Activated naive CD4-positive, alpha-beta T cell treated with anti-CD3 and anti-CD28 coated beads for 36 hours (primary cell): ENCODE measurements at regions not wholly inside any gene's neighbourhood (a gene's known extent, or its start where the extent isn't known, plus 50 kb on each side); places are given as distances from the start of the nearest gene placed in this dataset.
"Not testable (repeated sequence)": the region's sequence is repeated elsewhere in the genome, so short reads cannot be mapped to it uniquely, and the experiment has no call there.

Source experiments
- CTCF ChIA-PET: fragments of 350-600 bp; sonication (Branson Sonifier 250); formaldehyde crosslinking; loops from one replicate; lab custom pipeline; 2021; ENCODE audit warnings: antibody characterized with exemption; lab: Charles Lee
- DNase-seq: peaks from one replicate; pipeline ENCODE4 v3.0.0-alpha.2; 2020
- H3K27ac Mint-ChIP-seq: one replicate; pipeline ENCODE4 v1.8.0; 2021; ENCODE audit warnings: mild to moderate bottlenecking, mixed read lengths
- H3K27me3 Mint-ChIP-seq: one replicate; pipeline ENCODE4 v1.8.0; 2021; ENCODE audit warnings: low read depth, mixed read lengths
- H3K36me3 Mint-ChIP-seq: one replicate; pipeline ENCODE4 v1.8.0; 2021; ENCODE audit warnings: low read depth, mixed read lengths
- H3K4me1 Mint-ChIP-seq: one replicate; pipeline ENCODE4 v1.8.0; 2021; ENCODE audit warnings: low read depth, mixed read lengths
- H3K4me3 Mint-ChIP-seq: one replicate; pipeline ENCODE4 v1.8.0; 2021; ENCODE audit warnings: mild to moderate bottlenecking, moderate library complexity, mixed read lengths
- H3K9me3 Mint-ChIP-seq: one replicate; pipeline ENCODE4 v1.8.0; 2021; ENCODE audit warnings: mixed read lengths
- intact Hi-C: fragments of 100-400 bp; cut with micrococcal nuclease; formaldehyde crosslinking; loops from one replicate; pipeline ENCODE4 v1.15.1; 2023

DNA sequence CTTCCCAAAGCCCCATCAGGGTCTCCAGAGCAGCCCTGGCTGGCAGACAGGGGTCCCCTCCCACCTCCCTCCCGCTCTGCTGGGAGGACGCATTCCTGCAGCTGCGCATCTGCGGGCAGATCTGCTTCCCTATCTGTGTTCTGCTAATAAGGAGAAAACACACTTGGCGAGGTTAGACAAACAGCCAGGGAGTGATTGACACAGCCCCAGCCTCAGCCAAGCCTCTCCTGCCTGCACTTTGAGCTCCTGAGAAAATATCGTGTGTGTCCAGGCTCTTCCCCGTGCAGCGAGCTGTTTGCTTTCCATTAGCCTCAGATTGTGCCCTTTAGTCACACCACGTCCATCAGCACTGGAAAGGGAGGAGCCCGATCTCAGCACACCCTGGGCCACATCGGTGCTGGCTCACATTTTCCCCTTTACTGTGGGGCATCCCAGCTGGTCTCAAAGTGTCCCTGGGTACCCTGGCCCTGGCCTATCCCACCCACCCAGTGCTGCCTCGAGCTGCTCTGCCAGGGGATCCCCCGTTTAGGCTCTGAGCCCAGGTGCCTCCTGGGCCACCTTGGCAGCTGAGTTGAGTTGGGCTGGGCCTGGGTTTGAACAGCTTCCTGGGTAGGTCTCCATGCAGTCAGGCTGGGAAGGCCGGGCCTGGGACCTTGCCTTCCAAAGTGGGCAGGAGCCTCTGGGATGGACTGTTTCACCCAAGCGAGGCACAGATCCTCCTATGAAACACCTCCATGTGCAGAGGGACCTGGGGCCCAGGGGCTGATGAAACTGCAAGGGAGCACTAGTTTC, 61.1 kb downstream of the BARX1 start:
- H3K27me3 Mint-ChIP-seq, result no peaks in the 10 kb centered on the region
- peaks cover 23% of the 10 kb centered on the region for H3K4me1 Mint-ChIP-seq
- intact Hi-C loops, result no loop called here
- no peak overlapping the region for H3K27ac Mint-ChIP-seq
- peaks cover 4% of the 10 kb centered on the region for H3K36me3 Mint-ChIP-seq
- CTCF ChIA-PET, result no interaction called here
- DNase-seq, result peak; percentile 2
- H3K9me3 Mint-ChIP-seq, result peaks cover 9% of the 10 kb centered on the region
- no peak overlapping the region for H3K4me3 Mint-ChIP-seq

GRCh38 chr9:93893194-93893593, 62.0 kb downstream of the BARX1 start:
- Mint-ChIP-seq H3K27ac (no peak overlapping the region), H3K9me3 (peaks cover 9% of the 10 kb centered on the region), H3K4me3 (no peak overlapping the region), H3K4me1 (peaks cover 15% of the 10 kb centered on the region), H3K27me3 (no peaks in the 10 kb centered on the region), H3K36me3 (peaks cover 4% of the 10 kb centered on the region)
- DNase-seq, result no peak
- CTCF ChIA-PET, result no interaction called here
- intact Hi-C loops, result no loop called here

- intact Hi-C loops, result no loop called here
- Mint-ChIP-seq H3K27me3 (no peaks in the 10 kb centered on the region), H3K9me3 (peaks cover 9% of the 10 kb centered on the region), H3K4me1 (peaks cover 10% of the 10 kb centered on the region), H3K27ac (no peak overlapping the region), H3K36me3 (peaks cover 4% of the 10 kb centered on the region), H3K4me3 (no peak overlapping the region)
- DNase-seq, result no peak
- CTCF ChIA-PET, result no interaction called here
Observed at GRCh38 chr9:93892748-93893147, 62.4 kb downstream of the BARX1 start.

DNA sequence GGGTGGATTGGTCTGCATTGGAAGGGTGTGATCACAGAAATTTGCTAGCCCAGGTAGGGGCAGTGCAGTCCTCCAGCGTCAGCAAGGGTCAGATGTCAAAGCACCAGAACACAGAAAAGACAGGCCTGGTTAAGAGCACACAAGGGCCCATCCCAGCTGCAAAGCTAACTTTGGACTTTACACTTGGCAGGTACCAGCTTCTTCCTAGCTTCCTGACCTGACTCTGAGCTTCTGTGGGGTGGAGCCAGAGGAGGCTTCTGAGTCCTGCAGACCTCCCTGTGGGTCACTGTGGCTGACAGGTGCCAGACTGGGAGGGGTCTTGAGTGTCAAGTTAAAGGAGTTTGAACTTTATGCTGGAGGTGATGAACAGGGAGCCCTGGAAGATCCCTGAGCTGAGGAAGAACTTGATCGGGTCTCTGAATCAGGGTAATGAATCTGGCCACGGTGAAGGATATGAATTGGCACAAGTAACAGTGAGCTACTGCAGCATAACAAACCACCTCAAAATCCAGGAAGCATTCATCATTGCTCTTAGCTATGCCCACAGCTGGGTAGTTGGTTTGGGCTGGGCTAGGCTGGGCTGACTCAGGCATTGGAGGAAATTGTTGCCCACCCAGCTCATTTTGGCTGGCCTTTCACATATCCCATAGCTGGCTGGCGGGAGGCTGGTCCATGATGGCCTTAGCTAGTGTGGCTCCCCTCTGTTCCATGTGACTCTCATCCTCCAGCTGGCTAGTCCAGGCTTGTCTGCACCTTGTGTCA, 63.4 kb downstream of the BARX1 start:
- peaks cover 9% of the 10 kb centered on the region for H3K9me3 Mint-ChIP-seq
- peaks cover 2% of the 10 kb centered on the region for H3K27me3 Mint-ChIP-seq
- no peak overlapping the region for H3K27ac Mint-ChIP-seq
- DNase-seq, result no peak
- H3K4me3 Mint-ChIP-seq, result no peak overlapping the region
- intact Hi-C loops, result no loop called here
- CTCF ChIA-PET, result no interaction called here
- peaks cover 4% of the 10 kb centered on the region for H3K36me3 Mint-ChIP-seq
- peaks cover under 1% of the 10 kb centered on the region for H3K4me1 Mint-ChIP-seq

DNA sequence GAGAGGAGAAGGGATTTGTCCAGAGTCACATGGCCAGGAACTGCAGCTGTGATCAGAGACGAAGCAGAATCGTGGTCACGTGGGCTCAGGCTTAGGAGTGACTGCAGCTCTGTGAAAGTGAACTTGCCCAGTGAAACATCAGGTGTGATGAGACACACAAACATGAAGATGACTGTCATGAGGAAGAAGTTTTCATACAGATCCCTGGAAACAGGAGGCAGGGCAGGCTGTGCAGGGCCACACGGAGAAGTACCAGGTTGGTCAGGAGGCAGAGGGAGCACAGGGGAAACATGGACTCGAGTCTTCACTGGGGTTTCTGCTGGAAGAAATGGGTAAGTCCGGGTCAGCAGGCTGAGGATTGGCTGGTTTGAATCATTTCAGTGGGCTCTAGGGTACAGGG, 64.1 kb downstream of the BARX1 start:
- intact Hi-C loops, result no loop called here
- no peak for DNase-seq
- Mint-ChIP-seq H3K9me3 (peaks cover 9% of the 10 kb centered on the region), H3K4me3 (no peak overlapping the region), H3K4me1 (no peaks in the 10 kb centered on the region), H3K36me3 (peaks cover 4% of the 10 kb centered on the region), H3K27me3 (peaks cover 3% of the 10 kb centered on the region), H3K27ac (no peak overlapping the region)
- CTCF ChIA-PET, result no interaction called here

- intact Hi-C loops, result no loop called here
- CTCF ChIA-PET, result no interaction called here
Observed at GRCh38 chr9:93890436-93890935, 64.7 kb downstream of the BARX1 start.

DNA sequence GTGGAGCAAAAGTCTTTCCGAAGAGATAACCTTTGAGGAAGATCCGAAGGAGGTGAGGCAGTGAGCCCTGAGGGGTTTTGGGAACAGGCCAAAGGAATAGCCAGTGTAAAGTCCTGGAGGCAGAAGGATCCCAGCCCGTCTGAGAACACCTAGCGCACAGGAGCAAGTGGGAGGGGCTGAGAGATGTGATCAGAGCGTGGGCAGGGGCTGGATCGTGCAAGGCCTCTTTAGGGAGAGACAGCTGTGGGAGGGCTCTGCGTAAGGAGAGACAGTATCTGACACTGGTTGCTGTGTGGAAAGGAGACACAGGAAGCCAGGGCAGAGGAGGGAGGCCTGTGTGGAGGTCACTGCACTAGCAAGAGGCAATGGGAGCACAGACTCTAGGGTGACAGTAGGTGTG, 68.2 kb downstream of the BARX1 start:
- DNase-seq, result no peak
- Mint-ChIP-seq H3K27ac (no peak overlapping the region), H3K4me3 (no peak overlapping the region), H3K36me3 (peaks cover 2% of the 10 kb centered on the region), H3K27me3 (peaks cover 4% of the 10 kb centered on the region), H3K4me1 (no peaks in the 10 kb centered on the region), H3K9me3 (no peaks in the 10 kb centered on the region)
- CTCF ChIA-PET, result no interaction called here
- intact Hi-C loops, result no loop called here

More at GRCh38 chr9:93890436-93890935, 64.7 kb downstream of the BARX1 start:
- Mint-ChIP-seq H3K4me3 (no peak overlapping the region), H3K36me3 (peaks cover 4% of the 10 kb centered on the region), H3K27ac (no peak overlapping the region), H3K27me3 (peaks cover 3% of the 10 kb centered on the region), H3K9me3 (peaks cover 9% of the 10 kb centered on the region), H3K4me1 (no peaks in the 10 kb centered on the region)
- DNase-seq, result no peak

DNA sequence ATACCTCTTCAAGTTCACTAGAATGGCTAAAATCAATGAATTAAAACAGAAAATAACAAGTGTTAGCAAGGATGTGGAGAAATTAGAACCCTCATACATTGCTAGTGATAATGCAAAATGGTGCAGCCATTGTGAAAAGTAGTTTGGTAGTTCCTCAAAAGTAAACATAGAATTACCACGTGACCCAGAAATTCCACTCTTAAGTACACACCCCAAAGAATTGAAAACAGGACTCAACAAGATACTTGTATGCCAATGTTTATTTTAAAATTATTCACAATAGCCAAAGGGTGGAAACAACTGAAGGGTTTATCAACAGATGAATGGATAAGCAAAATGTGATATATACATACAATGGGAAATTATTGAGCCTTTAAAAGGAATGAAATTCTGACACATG, 70.3 kb downstream of the BARX1 start:
- Mint-ChIP-seq H3K4me3 (no peak overlapping the region), H3K27me3 (peaks cover 10% of the 10 kb centered on the region), H3K27ac (no peak overlapping the region), H3K36me3 (no peaks in the 10 kb centered on the region), H3K4me1 (no peaks in the 10 kb centered on the region), H3K9me3 (no peaks in the 10 kb centered on the region)
- DNase-seq, result no peak
- CTCF ChIA-PET, result no interaction called here
- intact Hi-C loops, result no loop called here

DNA sequence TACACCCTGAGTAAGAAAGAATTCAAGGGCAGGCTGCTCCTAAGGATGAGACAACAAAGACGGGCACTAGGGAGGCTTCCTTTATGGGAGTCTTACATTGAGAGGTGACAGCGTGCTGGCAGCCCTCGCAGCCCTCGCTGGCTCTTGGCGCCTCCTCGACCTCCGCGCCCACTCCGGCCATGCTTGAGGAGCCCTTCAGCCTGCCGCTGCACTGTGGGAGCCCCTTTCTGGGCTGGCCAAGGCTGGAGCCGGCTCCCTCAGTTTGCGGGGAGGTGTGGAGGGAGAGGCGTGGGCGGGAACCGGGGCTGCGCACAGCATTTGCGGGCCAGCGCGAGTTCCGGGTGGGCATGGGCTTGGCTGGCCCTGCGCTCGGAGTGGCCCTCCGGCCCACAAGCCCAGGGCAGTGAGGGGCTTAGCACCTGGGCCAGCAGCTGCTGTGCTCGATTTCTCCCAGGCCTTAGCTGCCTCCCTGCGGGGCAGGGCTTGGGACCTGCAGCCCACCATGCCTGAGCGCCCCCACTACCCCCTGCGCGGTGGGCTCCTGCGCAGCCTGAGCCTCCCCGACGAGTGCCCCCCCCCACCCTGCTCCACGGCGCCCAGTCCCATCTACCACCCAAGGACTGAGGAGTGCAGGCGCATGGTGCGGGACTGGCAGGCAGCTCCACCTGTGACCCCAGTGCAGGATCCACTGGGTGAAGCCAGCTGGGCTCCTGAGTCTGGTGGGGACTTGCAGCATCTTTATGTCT, 75.3 kb downstream of the BARX1 start:
- H3K4me3 Mint-ChIP-seq, H3K27ac Mint-ChIP-seq, H3K4me1 Mint-ChIP-seq, H3K9me3 Mint-ChIP-seq, H3K27me3 Mint-ChIP-seq, intact Hi-C loops, H3K36me3 Mint-ChIP-seq, DNase-seq: not testable (repeated sequence)
- CTCF ChIA-PET, result interaction anchor here (0.6 kb wide), 2 partner anchors 142 to 197 kb away, joined by 3 to 4 read pairs; no protein-coding TSS in a partner anchor

GRCh38 chr9:93875330-93875729, 79.8 kb downstream of the BARX1 start:
- peaks cover 21% of the 10 kb centered on the region for H3K9me3 Mint-ChIP-seq
- peaks cover 7% of the 10 kb centered on the region for H3K36me3 Mint-ChIP-seq
- intact Hi-C loops, result no loop called here
- H3K4me3 Mint-ChIP-seq, result no peak overlapping the region
- peaks cover 2% of the 10 kb centered on the region for H3K27me3 Mint-ChIP-seq
- DNase-seq, result no peak
- no peak overlapping the region for H3K27ac Mint-ChIP-seq
- CTCF ChIA-PET, result no interaction called here
- H3K4me1 Mint-ChIP-seq, result no peaks in the 10 kb centered on the region

DNA sequence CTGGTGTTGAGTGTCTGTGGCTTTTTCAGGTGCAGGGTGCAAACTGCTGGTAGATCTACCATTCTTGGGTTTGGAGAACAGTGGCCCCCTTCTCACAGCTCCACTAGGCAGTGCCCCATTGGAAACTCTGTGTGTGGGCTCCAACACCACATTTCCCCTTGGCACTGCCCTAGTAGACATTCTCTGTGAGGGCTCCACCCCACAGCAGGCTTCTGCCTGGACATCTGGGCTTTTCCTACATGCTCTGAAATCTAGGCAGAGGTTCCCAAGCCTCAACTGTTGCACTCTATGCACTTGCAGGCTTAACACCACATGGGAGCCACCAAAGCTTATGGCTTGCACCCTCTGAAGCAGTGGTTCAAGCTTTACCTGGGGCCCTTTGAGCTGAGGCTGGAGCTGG, 80.9 kb downstream of the BARX1 start:
- peaks cover 7% of the 10 kb centered on the region for H3K36me3 Mint-ChIP-seq
- no peak overlapping the region for H3K4me3 Mint-ChIP-seq
- CTCF ChIA-PET, result no interaction called here
- no peak overlapping the region for H3K27ac Mint-ChIP-seq
- DNase-seq, result no peak
- H3K4me1 Mint-ChIP-seq, result no peaks in the 10 kb centered on the region
- peaks cover 21% of the 10 kb centered on the region for H3K9me3 Mint-ChIP-seq
- H3K27me3 Mint-ChIP-seq, result peaks cover 3% of the 10 kb centered on the region
- intact Hi-C loops, result no loop called here

DNA sequence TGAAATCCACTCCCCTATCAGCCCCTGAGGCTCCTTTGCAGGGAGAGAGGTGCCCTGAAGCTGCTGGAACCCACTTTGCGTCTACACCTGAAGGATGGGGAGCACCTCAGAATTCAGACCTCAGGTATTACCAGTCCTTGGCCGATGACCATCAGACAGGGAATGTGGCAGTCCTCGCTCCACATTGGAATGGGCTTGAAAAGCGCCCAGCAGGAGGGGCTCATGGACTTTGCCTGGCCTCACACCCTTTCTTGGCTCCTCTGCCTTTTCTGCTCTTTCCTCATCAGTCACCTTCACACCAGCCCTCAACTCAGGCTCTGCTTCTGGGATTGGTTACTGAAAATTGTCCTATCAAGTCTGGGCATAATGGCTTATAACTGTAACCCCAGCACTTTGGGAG, 83.9 kb downstream of the BARX1 start:
- H3K9me3 Mint-ChIP-seq, result peaks cover 21% of the 10 kb centered on the region
- H3K27ac Mint-ChIP-seq, result no peak overlapping the region
- H3K27me3 Mint-ChIP-seq, result peaks cover 7% of the 10 kb centered on the region
- DNase-seq, result no peak
- H3K4me3 Mint-ChIP-seq, result no peak overlapping the region
- no peaks in the 10 kb centered on the region for H3K4me1 Mint-ChIP-seq
- CTCF ChIA-PET, result no interaction called here
- intact Hi-C loops, result no loop called here
- H3K36me3 Mint-ChIP-seq, result peaks cover 7% of the 10 kb centered on the region
